Progenitor cell of endocrine pancreas (in vitro differentiated cells): ENCODE measurements at regions not wholly inside any gene's neighbourhood (a gene's known extent, or its start where the extent isn't known, plus 50 kb on each side); places are given as distances from the start of the nearest gene placed in this dataset.

Source experiments
- DNase-seq: peaks from one replicate; pipeline ENCODE4 v3.0.0; 2021; ENCODE audit warnings: low spot score; ENCODE audit not compliant: unreplicated experiment
- H3K27ac Mint-ChIP-seq: 2 replicates; pipeline ENCODE4 v1.8.0; 2021; ENCODE audit warnings: mild to moderate bottlenecking, moderate library complexity, mixed read lengths
- H3K27me3 Mint-ChIP-seq: 2 replicates; pipeline ENCODE4 v1.8.0; 2021; ENCODE audit warnings: mixed read lengths
- H3K36me3 Mint-ChIP-seq: 2 replicates; pipeline ENCODE4 v1.8.0; 2022; ENCODE audit warnings: mixed read lengths; ENCODE audit not compliant: insufficient read depth
- H3K4me1 Mint-ChIP-seq: 2 replicates; pipeline ENCODE4 v1.8.0; 2021; ENCODE audit warnings: low read depth, mixed read lengths
- H3K4me3 Mint-ChIP-seq: 2 replicates; pipeline ENCODE4 v1.8.0; 2021; ENCODE audit warnings: low read depth, mild to moderate bottlenecking, moderate library complexity, mixed read lengths
- H3K9me3 Mint-ChIP-seq: 2 replicates; pipeline ENCODE4 v1.8.0; 2021; ENCODE audit warnings: low read depth, mixed read lengths
- TF ChIP-seq, protein P1 (sequence below): fragments of 200-600 bp; sonication (generic); IDR thresholded peaks from one replicate; pipeline ENCODE4 v1.5.0; 2021; ENCODE audit warnings: antibody characterized with exemption, mild to moderate bottlenecking; ENCODE audit not compliant: unreplicated experiment

- H3K4me1 Mint-ChIP-seq, result peaks cover 2% of the 10 kb centered on the region
- H3K27ac Mint-ChIP-seq, result no peak overlapping the region
- H3K4me3 Mint-ChIP-seq, result no peak overlapping the region
- no peaks in the 10 kb centered on the region for H3K27me3 Mint-ChIP-seq
- TF ChIP-seq, protein P1, sequence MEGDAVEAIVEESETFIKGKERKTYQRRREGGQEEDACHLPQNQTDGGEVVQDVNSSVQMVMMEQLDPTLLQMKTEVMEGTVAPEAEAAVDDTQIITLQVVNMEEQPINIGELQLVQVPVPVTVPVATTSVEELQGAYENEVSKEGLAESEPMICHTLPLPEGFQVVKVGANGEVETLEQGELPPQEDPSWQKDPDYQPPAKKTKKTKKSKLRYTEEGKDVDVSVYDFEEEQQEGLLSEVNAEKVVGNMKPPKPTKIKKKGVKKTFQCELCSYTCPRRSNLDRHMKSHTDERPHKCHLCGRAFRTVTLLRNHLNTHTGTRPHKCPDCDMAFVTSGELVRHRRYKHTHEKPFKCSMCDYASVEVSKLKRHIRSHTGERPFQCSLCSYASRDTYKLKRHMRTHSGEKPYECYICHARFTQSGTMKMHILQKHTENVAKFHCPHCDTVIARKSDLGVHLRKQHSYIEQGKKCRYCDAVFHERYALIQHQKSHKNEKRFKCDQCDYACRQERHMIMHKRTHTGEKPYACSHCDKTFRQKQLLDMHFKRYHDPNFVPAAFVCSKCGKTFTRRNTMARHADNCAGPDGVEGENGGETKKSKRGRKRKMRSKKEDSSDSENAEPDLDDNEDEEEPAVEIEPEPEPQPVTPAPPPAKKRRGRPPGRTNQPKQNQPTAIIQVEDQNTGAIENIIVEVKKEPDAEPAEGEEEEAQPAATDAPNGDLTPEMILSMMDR, result no peak
- peaks cover 5% of the 10 kb centered on the region for H3K36me3 Mint-ChIP-seq
- no peak for DNase-seq
- peaks cover 27% of the 10 kb centered on the region for H3K9me3 Mint-ChIP-seq
Measured at GRCh38 chr5:62680121-62680520, 101.5 kb downstream of the LRRC70 start.
